ENCODE measurements at regions not wholly inside any gene's neighbourhood (a gene's known extent, or its start where the extent isn't known, plus 50 kb on each side); places are given as distances from the start of the nearest gene placed in this dataset.

DNA sequence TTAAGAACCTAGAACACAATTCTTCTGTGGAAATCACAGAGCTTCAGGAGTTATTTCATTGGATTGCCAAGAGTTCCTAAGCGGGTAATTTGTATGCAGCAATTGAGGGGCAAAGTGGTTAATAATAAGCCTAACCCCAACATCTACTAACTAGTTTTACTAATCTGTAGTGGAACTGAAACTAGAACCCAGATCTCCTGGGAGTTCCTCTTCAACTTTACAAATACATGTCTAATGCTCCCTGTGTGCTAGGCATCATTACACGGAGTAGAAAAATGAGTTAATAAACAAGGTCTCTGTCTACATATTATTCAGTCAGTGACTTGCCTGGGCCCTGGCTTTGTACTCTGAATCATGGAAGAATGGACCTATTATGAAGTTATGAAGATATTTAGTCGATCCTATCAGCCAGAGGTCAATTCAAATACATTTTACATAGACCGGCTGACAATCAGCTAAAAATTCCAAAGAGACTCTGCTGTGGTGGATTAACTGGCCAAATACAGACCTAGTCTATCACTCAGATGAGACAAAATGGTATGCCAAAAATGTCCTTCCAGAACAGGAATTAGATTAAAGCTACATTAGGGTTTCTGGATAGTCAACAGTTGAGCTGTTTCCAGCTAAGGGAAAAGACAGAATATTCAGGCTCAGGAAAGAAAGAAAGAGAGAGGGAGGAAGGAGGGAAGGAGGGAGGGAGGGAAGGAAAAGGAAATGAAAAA lies 326.0 kb downstream of the FBXW7 start:
- Histone ChIP-seq H3K9ac (ENCODE audit: low read depth, low read length) (no peak overlapping the region), H3K36me3 (ENCODE audit: control insufficient read depth, insufficient read depth, low read length) (no peaks in the 10 kb centered on the region), H3K4me1 (ENCODE audit: control insufficient read depth, insufficient read depth, low read length) (peaks cover 5% of the 10 kb centered on the region), H3K27me3 (ENCODE audit: control insufficient read depth, insufficient read depth, low read length) (no peaks in the 10 kb centered on the region), H3K9me3 (ENCODE audit: control insufficient read depth, insufficient read depth, low read length) (no peaks in the 10 kb centered on the region), H3K4me3 (ENCODE audit: low read depth, low read length) (no peak overlapping the region)

DNA sequence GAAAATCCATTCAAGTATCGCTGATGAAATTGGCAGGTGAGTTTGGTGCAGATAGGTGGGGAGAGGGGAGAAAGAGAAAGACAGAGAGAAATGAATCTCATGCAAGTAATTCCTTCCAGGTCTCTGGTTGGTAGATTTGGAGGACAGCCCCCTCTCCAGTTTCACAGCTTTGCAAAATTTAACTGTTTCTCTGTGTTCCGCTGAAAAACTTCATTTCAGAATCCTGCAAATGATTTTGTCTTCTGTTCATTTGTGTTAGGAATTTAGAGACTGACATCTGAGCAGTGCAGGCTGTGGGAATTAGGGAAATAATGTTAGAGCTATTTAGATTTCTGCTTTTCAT lies 328.5 kb downstream of the FBXW7 start:
- Histone ChIP-seq H3K27me3 (ENCODE audit: control insufficient read depth, insufficient read depth, low read length) (no peaks in the 10 kb centered on the region), H3K9ac (ENCODE audit: low read depth, low read length) (no peak overlapping the region)

GRCh38 chr4:152206646-152207377 lies 329.1 kb downstream of the FBXW7 start:
- no peak overlapping the region for H3K4me3 ChIP-seq (ENCODE audit: low read depth, low read length)
- no peaks in the 10 kb centered on the region for H3K27me3 ChIP-seq (ENCODE audit: control insufficient read depth, insufficient read depth, low read length)
- H3K36me3 ChIP-seq (ENCODE audit: control insufficient read depth, insufficient read depth, low read length), result no peaks in the 10 kb centered on the region
- peaks cover 5% of the 10 kb centered on the region for H3K4me1 ChIP-seq (ENCODE audit: control insufficient read depth, insufficient read depth, low read length)
- no peak overlapping the region for H3K9ac ChIP-seq (ENCODE audit: low read depth, low read length)
- no peaks in the 10 kb centered on the region for H3K9me3 ChIP-seq (ENCODE audit: control insufficient read depth, insufficient read depth, low read length)

More for the DNA sequence above, 328.5 kb downstream of the FBXW7 start:
- H3K9me3 ChIP-seq (ENCODE audit: control insufficient read depth, insufficient read depth, low read length), result no peaks in the 10 kb centered on the region
- H3K4me3 ChIP-seq (ENCODE audit: low read depth, low read length), result no peak overlapping the region
- peaks cover 5% of the 10 kb centered on the region for H3K4me1 ChIP-seq (ENCODE audit: control insufficient read depth, insufficient read depth, low read length)
- no peaks in the 10 kb centered on the region for H3K36me3 ChIP-seq (ENCODE audit: control insufficient read depth, insufficient read depth, low read length)

DNA sequence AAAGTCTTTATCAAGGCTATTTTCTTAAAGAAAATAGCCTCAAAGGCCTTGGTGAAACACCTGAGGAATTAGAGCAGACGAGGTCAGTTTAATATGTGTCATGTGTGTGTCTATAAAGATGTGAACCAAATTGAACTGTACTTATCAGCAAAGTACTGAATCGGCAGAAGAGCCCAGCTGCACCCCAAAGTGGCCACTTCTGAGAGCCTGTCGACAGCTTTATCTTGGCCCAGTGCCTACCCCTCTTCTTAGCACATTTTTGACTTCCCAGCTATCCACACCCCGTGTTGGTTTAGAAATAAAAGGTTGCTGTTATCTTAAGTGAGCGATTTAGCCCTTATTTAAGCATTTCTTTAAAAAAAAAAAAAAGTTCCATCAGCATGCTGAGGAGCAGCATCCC lies 329.7 kb downstream of the FBXW7 start:
- Histone ChIP-seq H3K9ac (ENCODE audit: low read depth, low read length) (no peak overlapping the region), H3K36me3 (ENCODE audit: control insufficient read depth, insufficient read depth, low read length) (no peaks in the 10 kb centered on the region), H3K4me1 (ENCODE audit: control insufficient read depth, insufficient read depth, low read length) (peaks cover 5% of the 10 kb centered on the region), H3K4me3 (ENCODE audit: low read depth, low read length) (no peak overlapping the region), H3K27me3 (ENCODE audit: control insufficient read depth, insufficient read depth, low read length) (no peaks in the 10 kb centered on the region), H3K9me3 (ENCODE audit: control insufficient read depth, insufficient read depth, low read length) (no peaks in the 10 kb centered on the region)

DNA sequence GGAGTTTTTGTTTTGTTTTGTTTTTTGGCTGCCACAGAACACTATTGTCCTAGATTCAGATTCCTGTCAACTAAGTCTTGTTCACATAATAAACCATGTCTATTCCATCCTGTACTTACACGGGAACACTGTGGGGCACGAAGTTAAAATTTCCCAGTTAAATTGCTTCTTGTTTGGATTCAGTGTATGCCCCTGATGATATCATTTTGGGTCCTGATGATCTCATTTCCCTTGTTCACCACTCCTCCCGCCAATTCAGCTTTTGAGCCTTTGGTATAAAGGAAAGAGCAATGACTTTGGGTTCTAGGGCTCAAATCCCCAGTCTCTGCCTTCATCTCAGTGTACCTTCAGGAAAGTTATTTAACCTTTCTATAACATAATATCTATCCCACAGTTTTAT lies 333.5 kb downstream of the FBXW7 start:
- Histone ChIP-seq H3K9me3 (ENCODE audit: control insufficient read depth, insufficient read depth, low read length) (no peaks in the 10 kb centered on the region), H3K9ac (ENCODE audit: low read depth, low read length) (no peak overlapping the region), H3K36me3 (ENCODE audit: control insufficient read depth, insufficient read depth, low read length) (no peaks in the 10 kb centered on the region), H3K4me3 (ENCODE audit: low read depth, low read length) (no peak overlapping the region), H3K27me3 (ENCODE audit: control insufficient read depth, insufficient read depth, low read length) (no peaks in the 10 kb centered on the region), H3K4me1 (ENCODE audit: control insufficient read depth, insufficient read depth, low read length) (peaks cover 5% of the 10 kb centered on the region)

DNA sequence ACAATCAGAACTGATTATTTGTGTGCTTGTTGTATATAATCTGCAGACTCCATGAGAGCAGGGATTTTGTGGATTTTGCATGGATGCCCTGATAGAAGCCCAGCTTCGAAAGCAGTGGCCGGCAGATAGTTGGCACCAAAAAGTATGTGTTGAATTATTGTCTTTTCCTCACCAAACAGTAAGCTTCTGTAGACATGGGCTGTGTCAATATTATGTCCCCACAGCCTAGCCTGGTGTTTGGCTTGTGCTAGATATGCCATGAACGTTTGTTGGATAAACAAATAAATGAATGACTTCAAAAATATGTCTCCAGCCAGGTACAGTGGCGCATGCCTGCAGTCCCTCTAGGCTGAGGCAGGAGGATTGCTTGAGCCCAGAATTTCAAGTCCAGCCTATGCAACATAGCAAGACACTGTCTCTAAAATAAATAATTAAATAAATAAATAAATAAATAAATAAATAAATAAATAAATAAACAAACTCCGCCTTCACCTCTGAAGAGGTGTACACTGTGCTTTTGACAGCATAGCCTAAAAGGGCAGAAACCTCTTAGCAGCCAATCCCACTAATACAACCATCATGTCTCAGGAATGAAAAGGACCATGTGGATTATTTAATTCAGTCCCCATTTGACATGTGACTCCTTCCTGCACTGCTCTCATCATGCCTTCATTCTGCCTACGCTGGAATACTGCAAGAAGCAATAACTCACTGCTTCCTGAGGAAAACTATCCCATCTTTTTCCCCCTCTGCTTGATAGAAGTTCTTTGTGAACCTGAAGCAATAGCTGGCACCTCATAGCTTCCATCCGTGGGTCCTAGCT lies 335.2 kb downstream of the FBXW7 start:
- Histone ChIP-seq H3K4me3 (ENCODE audit: low read depth, low read length) (no peak overlapping the region), H3K36me3 (ENCODE audit: control insufficient read depth, insufficient read depth, low read length) (no peaks in the 10 kb centered on the region), H3K27me3 (ENCODE audit: control insufficient read depth, insufficient read depth, low read length) (no peaks in the 10 kb centered on the region)

GRCh38 chr4:152197211-152197610 lies 338.7 kb downstream of the FBXW7 start:
- H3K4me3 ChIP-seq (ENCODE audit: low read depth, low read length), result no peak overlapping the region
- H3K36me3 ChIP-seq (ENCODE audit: control insufficient read depth, insufficient read depth, low read length), result no peaks in the 10 kb centered on the region
- H3K4me1 ChIP-seq (ENCODE audit: control insufficient read depth, insufficient read depth, low read length), result no peaks in the 10 kb centered on the region
- no peak overlapping the region for H3K9ac ChIP-seq (ENCODE audit: low read depth, low read length)
- no peaks in the 10 kb centered on the region for H3K9me3 ChIP-seq (ENCODE audit: control insufficient read depth, insufficient read depth, low read length)
- H3K27me3 ChIP-seq (ENCODE audit: control insufficient read depth, insufficient read depth, low read length), result no peaks in the 10 kb centered on the region

More for the DNA sequence above, 335.2 kb downstream of the FBXW7 start:
- H3K9ac ChIP-seq (ENCODE audit: low read depth, low read length), result no peak overlapping the region
- no peaks in the 10 kb centered on the region for H3K4me1 ChIP-seq (ENCODE audit: control insufficient read depth, insufficient read depth, low read length)
- H3K9me3 ChIP-seq (ENCODE audit: control insufficient read depth, insufficient read depth, low read length), result no peaks in the 10 kb centered on the region

DNA sequence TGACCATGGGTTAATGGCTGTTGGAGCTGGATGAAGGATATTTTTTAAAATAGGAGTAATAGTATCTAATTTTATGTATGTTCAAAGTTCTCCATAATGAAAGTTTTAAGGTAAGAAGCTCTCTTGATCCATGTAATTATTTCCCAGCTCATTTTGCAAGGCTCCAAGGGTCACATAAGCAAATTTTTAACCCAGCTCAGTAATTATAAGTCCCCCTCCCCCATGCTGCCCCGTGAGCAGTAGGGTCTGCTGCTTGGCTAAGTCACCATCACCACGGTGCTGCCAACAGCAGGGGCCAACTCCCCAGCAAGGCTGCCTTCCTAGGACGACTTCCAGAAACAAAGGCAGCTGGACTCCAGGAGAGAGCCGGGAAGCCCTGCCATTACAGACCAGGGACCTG lies 340.0 kb downstream of the FBXW7 start:
- Histone ChIP-seq H3K4me3 (ENCODE audit: low read depth, low read length) (no peak overlapping the region), H3K9ac (ENCODE audit: low read depth, low read length) (no peak overlapping the region), H3K36me3 (ENCODE audit: control insufficient read depth, insufficient read depth, low read length) (no peaks in the 10 kb centered on the region), H3K27me3 (ENCODE audit: control insufficient read depth, insufficient read depth, low read length) (no peaks in the 10 kb centered on the region), H3K9me3 (ENCODE audit: control insufficient read depth, insufficient read depth, low read length) (no peaks in the 10 kb centered on the region), H3K4me1 (ENCODE audit: control insufficient read depth, insufficient read depth, low read length) (no peaks in the 10 kb centered on the region)

GRCh38 chr4:152193059-152193458 lies 342.8 kb downstream of the FBXW7 start:
- no peaks in the 10 kb centered on the region for H3K36me3 ChIP-seq (ENCODE audit: control insufficient read depth, insufficient read depth, low read length)
- H3K9me3 ChIP-seq (ENCODE audit: control insufficient read depth, insufficient read depth, low read length), result no peaks in the 10 kb centered on the region
- no peak overlapping the region for H3K4me3 ChIP-seq (ENCODE audit: low read depth, low read length)
- H3K9ac ChIP-seq (ENCODE audit: low read depth, low read length), result no peak overlapping the region
- H3K27me3 ChIP-seq (ENCODE audit: control insufficient read depth, insufficient read depth, low read length), result no peaks in the 10 kb centered on the region
- no peaks in the 10 kb centered on the region for H3K4me1 ChIP-seq (ENCODE audit: control insufficient read depth, insufficient read depth, low read length)

DNA sequence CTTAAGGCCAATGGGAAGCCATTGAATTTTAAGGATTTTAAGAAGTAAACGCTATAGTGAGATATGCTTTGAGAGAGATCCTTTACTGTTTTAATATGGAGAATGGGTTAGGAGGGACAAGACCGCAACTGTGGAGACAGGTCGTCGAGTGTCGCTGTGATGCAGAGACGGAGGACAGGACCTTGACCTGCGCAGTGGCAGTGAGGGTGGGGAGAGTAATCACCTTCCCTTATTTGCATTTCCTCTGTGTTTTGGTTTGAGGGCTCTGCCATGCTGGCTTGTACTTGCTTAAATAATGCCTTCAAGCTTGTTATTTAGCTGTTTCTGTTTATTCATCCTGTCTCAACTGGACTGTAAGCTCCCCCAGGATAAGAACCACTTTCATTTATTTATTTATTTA lies 345.0 kb downstream of the FBXW7 start:
- peaks cover under 1% of the 10 kb centered on the region for H3K36me3 ChIP-seq (ENCODE audit: control insufficient read depth, insufficient read depth, low read length)
- H3K27me3 ChIP-seq (ENCODE audit: control insufficient read depth, insufficient read depth, low read length), result no peaks in the 10 kb centered on the region
- H3K9me3 ChIP-seq (ENCODE audit: control insufficient read depth, insufficient read depth, low read length), result no peaks in the 10 kb centered on the region
- no peak overlapping the region for H3K4me3 ChIP-seq (ENCODE audit: low read depth, low read length)
- no peaks in the 10 kb centered on the region for H3K4me1 ChIP-seq (ENCODE audit: control insufficient read depth, insufficient read depth, low read length)
- H3K9ac ChIP-seq (ENCODE audit: low read depth, low read length), result no peak overlapping the region

- no peak overlapping the region for H3K4me3 ChIP-seq (ENCODE audit: low read depth, low read length)
- H3K27me3 ChIP-seq (ENCODE audit: control insufficient read depth, insufficient read depth, low read length), result no peaks in the 10 kb centered on the region
- no peaks in the 10 kb centered on the region for H3K9me3 ChIP-seq (ENCODE audit: control insufficient read depth, insufficient read depth, low read length)
- H3K9ac ChIP-seq (ENCODE audit: low read depth, low read length), result no peak overlapping the region
- peaks cover 3% of the 10 kb centered on the region for H3K36me3 ChIP-seq (ENCODE audit: control insufficient read depth, insufficient read depth, low read length)
- no peaks in the 10 kb centered on the region for H3K4me1 ChIP-seq (ENCODE audit: control insufficient read depth, insufficient read depth, low read length)
Observed at GRCh38 chr4:152189451-152190179, 346.3 kb downstream of the FBXW7 start.
